HL-60/S4 treated with retinoic acid at 250 ng/mL for 4 days and 3 days (cell line): ENCODE measurements at regions not wholly inside any gene's neighbourhood (a gene's known extent, or its start where the extent isn't known, plus 50 kb on each side); places are given as distances from the start of the nearest gene placed in this dataset.

ENCODE experiments used
- in situ Hi-C: fragments of 300-500 bp; cut with MboI; formaldehyde crosslinking; loops from 2 replicates; pipeline ENCODE4 v1.7.0; 2022; ENCODE audit warnings: low sequenced_read_pairs

DNA sequence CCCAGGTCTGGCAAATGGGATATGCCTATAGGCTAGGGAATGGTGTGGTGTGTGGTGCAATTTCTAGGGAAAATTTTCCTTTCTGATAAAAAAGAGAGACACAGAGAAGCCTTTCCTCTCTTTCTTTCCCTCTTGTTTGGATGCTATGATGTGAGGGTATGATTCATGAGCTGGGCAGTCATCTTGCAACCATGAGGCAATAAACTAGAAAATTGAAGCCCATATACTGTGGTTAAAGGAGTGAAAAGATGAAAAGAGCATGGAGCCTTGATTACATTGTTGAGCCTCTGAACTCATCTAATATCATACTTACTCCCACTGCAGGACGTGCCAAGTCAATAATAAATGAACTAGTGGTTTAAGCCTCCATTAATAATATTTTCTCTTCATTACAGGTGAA, 215.6 kb downstream of the HAUS1 start:
- in situ Hi-C loops: no loop called here

DNA sequence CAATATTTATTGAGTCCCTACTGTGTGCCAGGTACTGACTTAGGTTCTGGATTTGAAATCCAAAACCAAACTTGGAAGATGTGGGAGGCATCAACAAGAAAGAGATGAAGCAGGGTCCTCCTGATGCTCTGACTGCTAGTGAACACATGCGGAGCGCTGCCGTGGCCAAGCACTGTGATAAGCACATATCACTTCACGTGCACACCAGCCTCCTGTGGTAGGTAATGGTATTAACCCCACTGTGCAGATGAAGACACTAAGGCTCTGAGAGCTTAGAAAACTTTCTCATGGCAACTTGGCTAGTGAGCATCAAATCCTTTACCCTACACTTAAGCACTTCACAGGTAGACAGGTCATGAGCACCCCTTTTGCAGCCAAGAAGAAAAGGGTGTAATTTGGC, 216.1 kb downstream of the HAUS1 start:
- in situ Hi-C loops: no loop called here

DNA sequence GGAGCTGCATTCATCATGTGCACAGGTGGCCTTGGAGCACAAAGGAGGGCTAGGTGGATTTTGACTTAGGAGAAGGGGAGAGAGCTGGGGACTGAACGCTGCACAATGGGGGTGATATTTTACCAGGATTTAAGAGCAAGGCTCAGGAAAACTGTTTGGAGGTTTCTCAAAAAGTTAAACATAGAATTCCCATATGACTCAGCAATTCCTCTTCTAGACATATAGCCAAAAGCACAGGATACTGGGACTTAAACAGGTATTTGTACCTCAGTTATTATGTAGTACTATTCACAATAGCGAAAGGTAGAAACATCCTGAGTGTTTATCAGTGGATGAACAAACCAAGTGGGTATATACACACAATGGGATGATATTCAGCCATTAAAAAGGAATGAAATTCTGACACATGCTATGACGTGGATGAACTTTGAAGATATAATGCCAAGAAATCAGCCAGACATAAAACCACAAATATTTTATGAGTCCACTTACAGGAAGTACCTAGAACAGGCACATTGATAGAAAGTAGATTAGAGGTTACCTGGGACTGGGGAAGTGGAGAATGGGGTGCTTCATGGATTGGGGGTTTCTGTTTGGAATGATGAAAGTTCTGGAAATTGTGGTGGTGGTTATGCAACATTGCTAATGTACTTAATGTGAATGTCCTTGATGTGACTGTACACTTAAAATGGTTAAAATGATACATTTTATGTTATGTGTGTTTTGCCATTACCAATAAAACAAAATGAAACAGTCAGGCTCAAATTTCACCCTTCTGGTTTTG, 216.9 kb downstream of the HAUS1 start:
- in situ Hi-C loops: no loop called here

- in situ Hi-C loops: no loop called here
These were observed 217.8 kb downstream of the HAUS1 start for GRCh38 chr18:46321955-46322354.

- in situ Hi-C loops: no loop called here
These were observed 218.3 kb downstream of the HAUS1 start for GRCh38 chr18:46322411-46322891.

GRCh38 chr18:46322941-46323340, 218.8 kb downstream of the HAUS1 start:
- in situ Hi-C loops: no loop called here

- in situ Hi-C loops: no loop called here
These were observed 220.1 kb downstream of the HAUS1 start for GRCh38 chr18:46324087-46324955.

- in situ Hi-C loops: no loop called here
These were observed 221.7 kb downstream of the HAUS1 start for GRCh38 chr18:46325895-46326294.

GRCh38 chr18:46329736-46330246, 225.6 kb downstream of the HAUS1 start:
- in situ Hi-C loops: no loop called here

DNA sequence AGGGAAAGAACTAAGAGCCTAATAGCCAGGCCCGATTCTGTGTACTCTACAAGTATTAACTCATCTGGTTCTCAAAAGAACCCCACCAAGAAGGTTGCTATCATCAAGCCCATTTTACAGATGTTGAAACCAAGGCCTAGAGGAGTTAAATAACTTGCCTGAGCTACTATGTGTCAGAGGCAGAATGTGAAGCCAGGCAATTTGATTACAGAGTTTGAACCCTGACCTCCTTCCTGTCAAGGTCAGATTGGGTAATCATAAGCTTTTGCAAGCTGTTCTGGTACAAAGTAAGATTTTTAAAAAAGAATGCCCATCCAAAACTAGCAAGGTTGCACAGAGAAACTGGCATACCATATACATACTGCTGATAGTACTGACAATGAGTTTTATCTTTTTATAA, 227.1 kb downstream of the HAUS1 start:
- in situ Hi-C loops: no loop called here

DNA sequence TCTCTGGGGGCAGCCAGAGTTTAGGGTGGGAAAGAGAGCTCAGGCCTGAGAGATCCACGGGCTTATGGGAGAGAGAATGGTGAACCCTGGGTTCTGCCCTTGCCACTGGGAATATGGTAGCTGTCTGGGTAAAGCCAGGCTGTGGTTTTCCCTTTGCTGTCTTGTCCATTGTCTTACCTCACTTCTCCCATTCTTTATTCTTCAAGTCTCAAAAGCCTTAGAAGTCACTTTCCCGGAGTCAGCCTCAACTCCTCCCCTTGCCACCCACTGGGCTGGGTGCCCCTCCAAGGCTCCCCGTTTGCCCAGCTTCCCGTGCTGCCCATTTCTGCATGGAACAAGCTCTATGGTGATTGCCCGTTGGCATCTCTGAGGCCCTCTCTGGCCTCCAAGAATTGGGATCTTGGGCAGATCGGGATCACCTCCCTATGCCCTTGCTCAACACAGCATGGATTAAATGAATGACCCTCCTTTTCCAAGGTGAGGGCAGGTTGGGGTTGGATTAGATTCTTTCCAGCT, 228.2 kb downstream of the HAUS1 start:
- in situ Hi-C loops: no loop called here

GRCh38 chr18:46332921-46333341, 228.7 kb downstream of the HAUS1 start:
- in situ Hi-C loops: no loop called here

DNA sequence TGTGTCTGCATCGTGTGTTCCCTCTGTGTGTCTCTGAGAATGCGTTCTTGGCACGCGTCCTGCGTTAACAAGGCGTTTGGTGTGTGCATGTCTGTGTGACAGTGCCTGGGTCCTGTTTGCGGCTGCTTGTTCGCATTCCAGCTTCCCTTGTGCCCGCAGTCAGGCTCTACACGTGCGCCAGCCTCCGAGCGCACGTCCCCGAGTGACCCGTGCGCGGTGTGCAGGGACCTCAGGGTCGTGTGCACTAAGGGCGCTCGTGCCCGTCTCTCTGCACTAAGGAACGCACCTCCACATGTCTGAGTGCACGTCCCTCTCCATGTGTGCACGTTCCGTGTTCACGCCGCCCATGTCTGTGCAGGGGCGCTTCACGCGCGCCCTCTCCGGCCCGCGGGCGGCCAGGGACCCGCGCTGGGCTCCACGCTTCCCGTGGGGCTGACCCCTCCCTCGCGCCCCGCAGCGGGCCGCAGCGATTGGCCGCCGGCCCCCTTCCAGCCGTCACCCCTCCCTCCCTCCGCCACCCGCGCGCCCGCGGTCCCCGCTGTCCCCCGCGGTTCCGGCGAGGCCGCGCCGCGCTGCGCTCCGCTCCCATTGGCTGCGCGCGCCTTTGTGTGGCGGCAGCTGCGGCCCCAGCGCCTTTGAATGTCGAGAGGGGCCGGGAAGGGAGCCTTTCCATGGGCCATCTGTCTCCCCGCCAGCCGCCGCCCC, 229.4 kb downstream of the HAUS1 start:
- in situ Hi-C loops: no loop called here

DNA sequence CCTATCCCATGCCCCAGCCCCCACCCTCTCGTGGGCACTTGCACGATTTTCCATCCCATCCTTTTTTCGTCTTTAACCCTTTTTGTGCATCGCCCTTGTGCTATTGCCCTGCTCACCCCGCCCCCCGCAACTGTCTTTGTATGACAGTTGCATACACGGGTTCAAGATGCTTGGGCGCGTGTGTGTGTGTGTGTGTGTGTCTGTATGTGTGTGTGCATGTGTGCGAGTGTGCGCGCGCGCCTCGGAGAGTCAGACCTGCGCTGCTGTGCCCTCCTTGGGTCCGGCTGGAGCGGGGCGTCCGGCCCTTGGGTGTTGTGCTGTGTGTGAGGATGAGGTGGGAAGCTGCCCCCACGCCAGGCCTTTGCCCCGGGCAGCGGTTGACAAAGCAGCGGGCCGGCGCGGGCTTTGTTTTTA, 230.7 kb downstream of the HAUS1 start:
- in situ Hi-C loops: no loop called here

GRCh38 chr18:46335534-46336101, 231.4 kb downstream of the HAUS1 start:
- in situ Hi-C loops: no loop called here

- in situ Hi-C loops: no loop called here
These were observed 232.3 kb downstream of the HAUS1 start for GRCh38 chr18:46336278-46337111.

GRCh38 chr18:46337271-46337670, 233.1 kb downstream of the HAUS1 start:
- in situ Hi-C loops: no loop called here

DNA sequence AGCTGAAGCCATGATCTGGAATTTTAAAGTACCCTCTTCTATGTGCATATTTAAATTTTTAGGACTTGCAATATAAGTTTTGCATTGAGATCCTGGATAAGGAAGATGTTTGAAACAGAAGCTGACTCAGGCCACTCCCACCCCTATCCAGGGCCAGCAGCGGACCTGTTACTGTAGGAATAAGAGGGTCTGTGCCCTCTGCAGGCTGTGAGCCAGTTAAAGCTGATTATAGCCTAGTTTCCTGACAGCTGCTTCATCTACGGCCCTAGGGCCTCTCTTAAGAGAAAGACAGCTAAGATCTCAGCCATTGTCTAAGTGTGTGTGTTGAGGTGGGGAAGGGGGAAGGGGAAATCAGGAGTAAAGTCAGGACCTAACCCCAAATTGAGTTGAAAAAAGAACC, 234.0 kb downstream of the HAUS1 start:
- in situ Hi-C loops: no loop called here

DNA sequence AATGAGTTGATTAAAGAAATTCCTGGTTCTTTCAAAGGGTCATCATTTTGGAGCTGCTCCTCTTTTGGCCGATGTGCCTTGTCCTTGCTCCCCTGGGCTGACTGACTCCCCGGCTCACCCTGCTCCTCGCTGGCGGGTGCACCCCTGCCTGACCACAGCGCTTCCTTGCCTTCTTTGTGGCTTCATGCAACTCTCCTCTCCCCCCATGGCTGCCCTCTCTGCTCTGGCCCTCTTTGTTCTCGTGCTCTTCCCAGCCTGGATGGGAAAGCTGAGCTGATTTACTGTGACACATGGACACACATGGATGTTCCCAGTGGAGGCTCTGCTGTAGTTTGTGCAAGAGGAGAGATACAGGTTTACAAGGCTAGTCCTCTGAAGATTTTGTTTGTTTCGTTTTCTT, 234.6 kb downstream of the HAUS1 start:
- in situ Hi-C loops: no loop called here

GRCh38 chr18:46340716-46341115, 236.5 kb downstream of the HAUS1 start:
- in situ Hi-C loops: no loop called here
